WTC11 (cell line): ENCODE measurements at regions not wholly inside any gene's neighbourhood (a gene's known extent, or its start where the extent isn't known, plus 50 kb on each side); places are given as distances from the start of the nearest gene placed in this dataset.

Experiments used
- ATAC-seq: fragments of 200-7000 bp; cut with Tn5 transposase; 2 replicates; pipeline ENCODE4 v1.10.0; 2021; ENCODE audit warnings: mild to moderate bottlenecking, moderate library complexity
- CTCF ChIA-PET: fragments of 300-600 bp; sonication (Branson Sonifier 250); formaldehyde crosslinking; loops from one replicate; lab custom pipeline; 2021; ENCODE audit warnings: antibody characterized with exemption; lab: Charles Lee
- POLR2A ChIA-PET: fragments of 350-600 bp; sonication (Branson Sonifier 250); formaldehyde crosslinking; loops from one replicate; lab custom pipeline; 2021; ENCODE audit warnings: antibody characterized with exemption; lab: Charles Lee
- DNase-seq: peaks from one replicate; pipeline ENCODE4 v3.0.0; 2021; ENCODE audit warnings: low spot score
- H3K27ac Mint-ChIP-seq: 2 replicates; pipeline ENCODE4 v1.8.0; 2021; ENCODE audit warnings: mixed read lengths
- H3K27me3 Mint-ChIP-seq: 2 replicates; pipeline ENCODE4 v1.8.0; 2021; ENCODE audit warnings: low read depth, mild to moderate bottlenecking, moderate library complexity, mixed read lengths
- H3K36me3 Mint-ChIP-seq: 2 replicates; pipeline ENCODE4 v1.8.0; 2021; ENCODE audit warnings: mixed read lengths
- H3K4me1 Mint-ChIP-seq: 2 replicates; pipeline ENCODE4 v1.8.0; 2022; ENCODE audit warnings: mixed read lengths
- H3K4me3 Mint-ChIP-seq: 2 replicates; pipeline ENCODE4 v1.8.0; 2021; ENCODE audit warnings: mild to moderate bottlenecking, moderate library complexity, mixed read lengths
- H3K9me3 Mint-ChIP-seq: 2 replicates; pipeline ENCODE4 v1.8.0; 2021; ENCODE audit warnings: mixed read lengths
- E2F1 ChIP-seq: sonication (generic); formaldehyde crosslinking; IDR thresholded peaks from 2 replicates; pipeline ENCODE4 v1.8.0; 2022; ENCODE audit warnings: mild to moderate bottlenecking, missing genetic modification reagents
- ELF4 ChIP-seq: sonication (generic); formaldehyde crosslinking; IDR thresholded peaks from 2 replicates; pipeline ENCODE4 v1.8.1; 2022; ENCODE audit warnings: low read depth, mild to moderate bottlenecking, moderate library complexity, missing genetic modification reagents
- ERG ChIP-seq: fragments of 250-450 bp; sonication (Bioruptor Pico); IDR thresholded peaks from 2 replicates; pipeline ENCODE4 v1.8.0; 2021; ENCODE audit warnings: mild to moderate bottlenecking
- ESRRA ChIP-seq: sonication (generic); formaldehyde crosslinking; IDR thresholded peaks from 2 replicates; pipeline ENCODE4 v1.8.1; 2022; ENCODE audit warnings: mild to moderate bottlenecking, missing genetic modification reagents, borderline replicate concordance
- RORB ChIP-seq: fragments of 250-450 bp; sonication (Bioruptor Pico); IDR thresholded peaks from 2 replicates; pipeline ENCODE4 v1.9.0; 2021; ENCODE audit warnings: mild to moderate bottlenecking
- SMAD3 ChIP-seq: sonication (generic); formaldehyde crosslinking; IDR thresholded peaks from 2 replicates; pipeline ENCODE4 v1.8.0; 2022; ENCODE audit warnings: missing genetic modification reagents, mild to moderate bottlenecking, borderline replicate concordance
- STAT6 ChIP-seq: sonication (generic); formaldehyde crosslinking; conservative IDR thresholded peaks from 2 replicates; pipeline ENCODE4 v1.8.1; 2023; ENCODE audit warnings: mild to moderate bottlenecking, low read depth, missing genetic modification reagents, moderate library complexity
- USF2 ChIP-seq: sonication (generic); formaldehyde crosslinking; IDR thresholded peaks from 2 replicates; pipeline ENCODE4 v1.8.1; 2023; ENCODE audit warnings: mild to moderate bottlenecking, missing genetic modification reagents, moderate library complexity
- ZNF423 ChIP-seq: fragments of 250-450 bp; sonication (Bioruptor Pico); IDR thresholded peaks from 2 replicates; pipeline ENCODE4 v2.1.2; 2022; ENCODE audit warnings: mild to moderate bottlenecking, moderate library complexity
- ZNF532 ChIP-seq: fragments of 250-450 bp; sonication (Bioruptor Pico); IDR thresholded peaks from 2 replicates; pipeline ENCODE4 v1.9.0; 2021; ENCODE audit warnings: mild to moderate bottlenecking, borderline replicate concordance

- CTCF ChIA-PET = no interaction called here
- H3K27ac Mint-ChIP-seq = no peak overlapping the region
Observed at GRCh38 chr14:51185180-51185579, 54.9 kb upstream of the TMX1 start.

More at GRCh38 chr14:51185180-51185579, 54.9 kb upstream of the TMX1 start:
- no peaks in the 10 kb centered on the region for H3K36me3 Mint-ChIP-seq
- H3K27me3 Mint-ChIP-seq = no peaks in the 10 kb centered on the region
- H3K9me3 Mint-ChIP-seq = no peaks in the 10 kb centered on the region
- DNase-seq = no peak
- no peak overlapping the region for H3K4me3 Mint-ChIP-seq
- TF ChIP-seq RORB (CRISPR knock-in tag) (no peak), ZNF423 (CRISPR knock-in tag) (no peak), E2F1 (CRISPR knock-in tag) (no peak), STAT6 (no peak), SMAD3 (no peak), ERG (CRISPR knock-in tag) (no peak), ZNF532 (CRISPR knock-in tag) (no peak), ESRRA (CRISPR knock-in tag) (no peak), USF2 (CRISPR knock-in tag) (no peak), ELF4 (no peak)
- TF ChIP-seq, all 79 proteins: peak for 0
- ATAC-seq = no peak
- POLR2A ChIA-PET = no interaction called here
- H3K4me1 Mint-ChIP-seq = peaks cover 4% of the 10 kb centered on the region; the same call in 1 of the 2 replicates
